CMK (cell line): ENCODE measurements at regions not wholly inside any gene's neighbourhood (a gene's known extent, or its start where the extent isn't known, plus 50 kb on each side); places are given as distances from the start of the nearest gene placed in this dataset.

ENCODE experiments used
- DNase-seq: peaks from one replicate; pipeline ENCODE4 v3.0.0-alpha.2; 2010; ENCODE audit warnings: low read depth

GRCh38 chr10:111831058-111831457, 352.5 kb downstream of the GPAM start:
- DNase-seq: no peak

DNA sequence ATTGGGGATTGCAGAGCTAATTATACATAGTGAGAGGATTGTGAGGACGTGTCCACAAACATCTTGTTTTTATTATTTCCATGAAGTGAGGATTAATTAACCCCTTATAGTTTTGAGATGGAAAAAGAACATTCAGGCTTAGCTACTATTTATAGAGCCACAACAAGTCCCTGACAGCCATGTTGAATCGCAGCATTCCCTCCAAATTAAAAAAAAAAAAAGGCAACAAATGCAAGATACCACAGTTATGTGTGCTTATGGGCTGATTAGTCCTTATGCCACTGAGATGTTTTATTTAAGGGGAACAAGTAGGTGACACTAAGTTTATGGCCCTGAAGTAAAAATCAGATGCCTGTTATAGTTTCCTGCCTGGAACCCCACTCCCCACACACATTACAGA, 350.3 kb downstream of the GPAM start:
- DNase-seq: no peak

DNA sequence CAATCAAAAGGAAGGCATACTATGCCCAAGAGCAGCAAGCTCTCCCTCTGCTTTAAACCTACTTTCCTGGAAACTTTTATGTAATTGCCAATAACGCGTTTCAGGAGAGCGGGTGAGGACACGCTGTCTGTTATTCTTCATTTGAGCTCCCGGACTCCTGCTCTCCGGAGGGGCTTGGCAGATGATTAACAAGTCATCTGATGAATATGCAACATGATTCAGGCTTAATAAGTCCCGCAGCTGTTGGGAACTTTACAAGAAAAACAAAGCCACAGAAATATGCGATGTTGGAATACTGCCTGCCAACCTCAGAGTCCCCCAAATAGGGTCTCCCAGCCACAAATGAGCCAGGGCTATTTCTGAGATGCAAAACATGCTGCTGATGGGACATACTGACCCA, 348.0 kb downstream of the GPAM start:
- no peak for DNase-seq

DNA sequence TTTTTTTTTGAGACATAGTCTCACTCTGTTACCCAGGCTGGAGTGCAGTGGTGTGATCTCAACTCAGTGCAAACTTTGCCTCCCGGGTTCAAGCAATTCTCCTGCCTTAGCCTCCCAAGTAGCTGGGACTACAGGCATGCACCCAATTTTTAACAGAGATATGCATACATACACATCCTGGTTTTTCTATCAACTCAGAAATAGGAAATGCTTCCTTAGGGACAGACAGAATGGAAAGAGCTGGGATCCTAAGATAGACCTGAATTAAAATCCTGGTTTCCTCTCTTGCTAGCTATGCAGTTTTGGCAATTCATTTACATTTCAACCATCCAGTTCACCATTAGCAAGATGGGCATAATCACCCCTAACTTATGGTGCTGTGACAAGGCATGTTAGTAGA, 347.5 kb downstream of the GPAM start:
- no peak for DNase-seq

DNA sequence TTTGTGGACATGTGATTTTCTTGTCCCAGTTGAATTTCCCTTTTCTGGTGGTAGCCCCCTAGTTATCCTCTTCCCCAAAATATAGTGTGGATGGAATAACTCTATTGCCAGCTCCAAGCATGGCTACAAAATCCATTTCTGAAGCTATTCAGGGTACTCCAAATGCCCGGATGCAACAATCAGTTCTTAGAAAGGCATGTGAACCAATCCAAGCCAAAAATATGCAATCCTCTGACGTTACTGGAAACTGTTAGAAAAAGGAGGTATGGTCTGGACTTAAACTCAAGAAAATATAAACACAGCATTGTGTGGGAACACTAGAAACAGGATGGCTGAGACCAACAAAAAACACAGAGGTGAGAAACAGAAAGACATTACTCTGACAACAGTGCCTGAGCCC, 347.0 kb downstream of the GPAM start:
- no peak for DNase-seq

- DNase-seq: no peak
These were observed 346.5 kb downstream of the GPAM start for GRCh38 chr10:111837086-111837485.

GRCh38 chr10:111837985-111838384, 345.6 kb downstream of the GPAM start:
- no peak for DNase-seq

GRCh38 chr10:111840546-111840945, 343.0 kb downstream of the GPAM start:
- DNase-seq: no peak

DNA sequence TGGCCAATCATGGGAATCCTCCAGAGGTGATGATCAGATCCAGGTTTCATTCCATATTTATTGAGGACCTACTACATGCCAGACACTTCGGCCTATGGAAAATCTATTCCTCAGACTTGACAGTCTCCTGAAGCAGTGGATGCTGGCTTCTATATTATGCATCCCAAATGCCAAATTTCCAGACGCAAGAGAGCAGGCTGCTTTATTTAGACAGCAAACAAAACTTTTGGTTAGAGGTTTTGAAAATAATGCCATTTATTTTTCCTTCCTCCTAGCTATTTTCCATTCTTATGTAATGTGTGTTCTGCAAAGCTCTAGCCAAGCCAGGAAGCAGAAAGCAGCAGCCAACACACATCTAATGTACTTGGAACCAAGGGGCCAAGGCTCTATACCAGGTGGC, 330.8 kb downstream of the GPAM start:
- no peak for DNase-seq

- no peak for DNase-seq
These were observed 326.9 kb downstream of the GPAM start for GRCh38 chr10:111856631-111857030.

DNA sequence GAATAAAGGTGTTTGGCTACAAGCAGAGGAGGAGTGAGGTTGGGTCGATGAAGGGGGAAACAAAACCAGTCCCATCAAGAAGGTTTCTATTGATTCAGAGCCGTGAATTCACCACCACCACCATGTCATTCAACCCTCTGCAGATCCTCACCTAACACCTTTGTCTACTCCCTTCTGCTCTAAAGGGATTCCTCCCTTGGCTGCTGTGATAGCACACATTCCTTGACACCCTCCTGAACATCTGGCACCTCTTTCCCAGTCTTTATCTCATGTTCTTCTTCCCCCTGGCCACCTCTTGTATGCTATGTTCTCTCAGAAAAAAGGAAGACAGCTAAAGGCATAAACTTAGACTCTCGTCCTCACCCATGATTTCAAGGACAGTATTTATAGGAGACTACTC, 318.0 kb downstream of the GPAM start:
- DNase-seq: no peak

GRCh38 chr10:111871458-111871857, 312.1 kb downstream of the GPAM start:
- DNase-seq: no peak

DNA sequence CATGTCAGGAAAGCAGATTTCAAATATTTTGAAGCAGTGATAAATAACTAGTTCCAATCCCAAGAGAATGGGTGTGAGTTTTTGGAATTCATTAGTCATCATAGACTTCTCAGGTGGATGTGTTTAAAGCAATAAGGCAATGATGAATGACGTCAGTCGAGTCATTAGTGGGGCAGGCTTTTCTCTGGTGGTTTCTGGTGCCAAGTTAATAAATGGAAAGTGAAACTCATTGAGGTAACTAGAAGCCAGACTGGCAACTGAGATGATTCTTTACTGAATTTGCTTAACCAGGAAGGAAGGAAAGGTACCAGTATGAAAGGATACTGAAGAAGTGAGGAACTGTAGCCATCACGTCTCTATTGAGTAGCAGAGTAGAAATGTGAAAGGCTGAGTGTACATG, 311.0 kb downstream of the GPAM start:
- DNase-seq: no peak

DNA sequence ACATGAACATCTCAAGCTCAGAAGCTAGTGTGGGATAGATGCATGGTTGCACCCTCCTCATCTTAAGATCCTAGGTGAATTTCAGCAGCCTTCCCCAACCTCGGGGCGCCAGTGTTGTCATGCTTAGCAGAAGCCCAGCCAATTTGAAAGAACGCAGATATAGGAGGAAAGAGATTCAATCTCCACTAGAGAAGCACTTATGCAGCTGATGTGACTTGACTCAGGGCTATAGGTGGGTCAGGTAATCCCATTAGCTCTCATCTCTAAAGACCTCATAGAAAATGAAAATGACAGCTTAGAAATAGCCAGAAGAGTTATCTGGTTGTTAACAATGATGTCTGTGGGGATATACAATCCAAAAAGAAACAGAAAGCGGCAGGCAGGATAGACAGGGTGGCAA, 310.5 kb downstream of the GPAM start:
- DNase-seq: no peak

DNA sequence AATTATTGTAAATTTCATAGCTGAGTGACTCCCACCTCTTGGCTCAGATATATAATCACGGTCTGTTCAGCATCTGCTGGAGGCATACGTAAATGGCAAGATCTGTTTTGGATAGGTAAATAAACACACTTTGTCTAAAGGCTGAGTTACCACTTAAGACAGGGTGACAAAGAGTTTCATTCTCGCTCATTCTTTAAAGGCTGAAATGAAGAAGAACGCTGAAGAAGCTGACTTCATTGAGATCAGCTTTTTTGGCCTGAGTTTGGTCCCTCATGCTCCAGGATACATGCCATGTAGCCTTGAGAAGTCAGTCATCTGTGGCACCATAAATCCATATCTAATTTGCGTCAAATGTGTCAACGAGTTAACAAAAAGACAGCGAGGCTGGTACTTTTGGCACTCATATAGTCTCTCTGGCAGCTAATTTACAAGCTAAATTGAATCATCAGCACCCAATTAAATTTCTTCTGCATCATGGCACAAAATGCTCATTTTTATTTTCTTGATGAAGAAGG, 309.9 kb downstream of the GPAM start:
- no peak for DNase-seq

DNA sequence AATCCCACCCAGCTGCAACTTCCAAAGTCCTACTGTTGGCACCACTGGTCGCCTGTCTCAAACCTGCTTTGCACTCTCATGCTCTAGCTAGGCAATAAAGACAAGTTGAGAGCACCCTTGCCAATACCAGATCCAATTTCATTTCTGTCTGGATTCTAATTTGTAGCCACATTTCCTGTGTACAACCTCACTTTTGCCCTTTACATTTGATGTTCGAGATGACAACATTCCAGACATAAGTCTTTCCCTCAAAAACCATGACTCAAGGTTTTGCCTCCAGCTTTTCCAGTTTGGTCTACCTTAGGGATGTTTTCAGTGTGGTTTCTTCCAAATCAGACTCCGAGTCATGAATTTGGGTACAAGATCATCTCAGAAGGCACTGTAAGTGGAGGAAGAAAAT, 309.0 kb downstream of the GPAM start:
- DNase-seq: no peak

DNA sequence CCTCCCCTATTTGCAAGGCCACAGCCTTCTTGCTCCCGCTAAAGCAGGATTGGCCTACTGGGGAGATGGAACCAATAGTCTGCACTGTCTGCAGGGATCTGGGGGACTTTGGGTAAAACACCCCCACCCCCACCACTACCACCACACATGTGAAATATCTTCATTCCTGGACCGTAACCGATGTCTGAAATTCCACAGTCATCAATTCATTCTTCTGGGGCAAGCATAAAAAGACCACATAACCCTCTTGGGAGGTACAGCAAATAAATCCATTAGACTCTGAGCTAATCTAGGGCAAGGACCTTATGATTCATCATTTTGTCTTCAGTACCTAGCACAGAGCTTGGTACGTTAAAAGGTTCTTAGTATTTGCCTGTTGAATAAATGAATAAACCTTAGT, 307.8 kb downstream of the GPAM start:
- DNase-seq: no peak

- DNase-seq: no peak
These were observed 306.3 kb downstream of the GPAM start for GRCh38 chr10:111877258-111877657.

GRCh38 chr10:111879969-111880368, 303.6 kb downstream of the GPAM start:
- DNase-seq: no peak

- no peak for DNase-seq
These were observed 298.5 kb downstream of the GPAM start for GRCh38 chr10:111885046-111885445.

DNA sequence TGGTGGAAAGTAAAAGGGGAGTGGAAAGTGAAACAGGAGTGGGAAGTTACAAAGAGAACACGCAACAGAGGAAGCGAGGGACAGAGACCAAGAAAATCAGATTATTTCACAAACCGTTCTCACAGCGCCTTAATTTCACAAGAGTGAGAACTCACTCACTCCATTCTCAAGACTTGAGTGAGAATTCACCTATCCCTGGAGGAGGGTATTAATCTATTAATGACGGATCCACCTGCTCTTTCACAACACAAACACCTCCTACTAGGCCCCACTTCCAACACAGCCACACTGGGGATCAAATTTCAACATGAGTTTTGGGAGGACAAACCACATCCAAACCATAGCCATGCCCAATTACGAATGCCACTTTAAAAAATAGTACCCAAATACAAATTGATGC, 297.6 kb downstream of the GPAM start:
- DNase-seq: no peak

DNA sequence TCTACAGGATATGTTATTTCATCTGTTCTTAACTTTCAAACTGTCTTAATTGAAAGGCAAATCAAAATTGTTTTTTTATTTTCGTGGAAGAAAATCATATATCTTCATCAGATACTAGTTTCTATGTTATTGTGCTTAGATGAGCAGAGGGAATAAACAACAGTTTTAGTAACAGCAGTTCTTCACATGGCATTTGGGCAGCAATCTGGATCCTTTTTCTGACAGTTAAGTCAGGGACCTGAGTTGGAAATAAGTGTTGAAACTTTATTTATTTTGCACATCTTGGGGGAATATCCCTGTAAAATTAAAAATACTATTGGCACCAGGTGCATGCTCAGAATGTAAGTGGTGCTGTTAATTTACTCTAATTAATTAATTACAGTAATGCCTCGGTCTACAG, 296.3 kb downstream of the GPAM start:
- DNase-seq: no peak

DNA sequence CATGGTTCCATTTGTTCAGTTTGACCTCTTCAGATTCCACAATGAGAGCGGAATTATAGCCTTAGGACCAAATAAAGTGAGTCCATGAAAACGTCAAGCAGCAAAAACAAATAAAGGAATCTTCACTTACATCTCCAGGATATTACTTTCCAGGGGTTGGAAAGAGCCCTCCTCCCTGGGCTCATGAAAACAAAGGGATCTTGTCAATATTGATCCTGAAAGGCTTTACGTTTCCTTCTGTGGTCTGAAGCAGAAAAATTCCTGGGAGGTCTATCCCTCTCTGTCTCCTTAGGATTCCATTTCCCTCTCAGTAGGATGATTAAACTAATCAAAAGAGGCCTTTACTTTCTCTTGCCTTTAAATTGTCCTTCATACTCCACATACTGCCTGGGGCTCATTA, 293.5 kb downstream of the GPAM start:
- no peak for DNase-seq

DNA sequence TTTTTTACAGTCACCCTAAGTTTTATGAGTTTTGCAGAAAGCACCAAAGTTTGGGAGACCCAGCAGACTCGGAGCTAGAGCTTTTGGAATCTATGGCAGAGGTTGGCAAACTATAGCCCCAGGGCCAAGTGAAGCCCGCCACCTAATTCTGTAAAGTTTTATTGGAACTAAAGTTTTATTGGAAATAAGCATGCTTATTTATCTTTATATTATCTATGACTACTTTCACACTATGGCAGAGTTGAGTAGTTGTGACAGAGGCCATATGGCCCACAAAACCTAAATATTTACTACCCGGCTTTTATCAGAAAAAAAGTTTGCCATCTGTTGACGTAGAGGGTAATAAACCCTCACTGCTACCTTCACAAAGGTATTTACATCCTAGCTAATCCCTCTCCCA, 267.6 kb downstream of the GPAM start:
- no peak for DNase-seq

DNA sequence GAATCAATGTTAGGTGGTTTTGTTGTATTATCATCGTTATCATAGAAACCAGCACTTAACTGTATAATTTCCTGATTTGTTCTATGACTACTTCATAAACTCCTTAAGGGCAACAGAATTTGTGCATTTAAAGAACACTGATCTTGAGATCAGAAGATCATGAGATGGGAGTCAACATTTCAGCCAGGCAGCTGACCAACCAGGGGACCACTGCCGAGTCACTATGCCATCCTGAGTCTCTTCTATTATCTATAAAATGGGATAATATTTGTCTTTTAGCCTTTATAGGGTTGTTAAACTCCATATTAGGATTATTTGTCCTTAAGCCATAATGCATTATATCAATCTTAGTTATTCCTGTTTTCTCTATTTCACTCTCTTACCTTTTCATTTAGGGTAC, 261.7 kb downstream of the GPAM start:
- DNase-seq: no peak
